DOHH2 (cell line): ENCODE measurements at regions not wholly inside any gene's neighbourhood (a gene's known extent, or its start where the extent isn't known, plus 50 kb on each side); places are given as distances from the start of the nearest gene placed in this dataset.

ENCODE experiments used
- H3F3A ChIP-seq: fragments of 200-600 bp; sonication (generic), shearing (Covaris generic); 2 replicates; pipeline ENCODE4 v1.6.0; 2016; ENCODE audit warnings: antibody characterized with exemption, mild to moderate bottlenecking; ENCODE audit not compliant: control insufficient read depth, insufficient read depth
- H3K27ac ChIP-seq: fragments of 200-600 bp; sonication (generic); 2 replicates; pipeline ENCODE4 v1.5.1; 2014; ENCODE audit warnings: low read depth, mild to moderate bottlenecking, low read length, moderate library complexity
- H3K27me3 ChIP-seq: fragments of 200-600 bp; sonication (generic); 2 replicates; pipeline ENCODE4 v1.6.1; 2014; ENCODE audit warnings: mild to moderate bottlenecking, low read length, mixed read lengths; ENCODE audit not compliant: control insufficient read depth
- H3K36me3 ChIP-seq: fragments of 200-600 bp; sonication (generic); 2 replicates; pipeline ENCODE4 v1.6.1; 2014; ENCODE audit warnings: mild to moderate bottlenecking, low read length, moderate library complexity, mixed read lengths; ENCODE audit not compliant: control insufficient read depth
- H3K4me1 ChIP-seq: fragments of 200-600 bp; sonication (generic); 2 replicates; pipeline ENCODE4 v1.6.1; 2014; ENCODE audit warnings: mild to moderate bottlenecking, low read length, mixed read lengths; ENCODE audit not compliant: control insufficient read depth
- H3K4me2 ChIP-seq: fragments of 200-600 bp; sonication (generic); 2 replicates; pipeline ENCODE4 v1.6.0; 2014; ENCODE audit warnings: mild to moderate bottlenecking, low read length, moderate library complexity
- H3K4me3 ChIP-seq: fragments of 200-600 bp; sonication (generic); 2 replicates; pipeline ENCODE4 v1.5.1; 2014; ENCODE audit warnings: mild to moderate bottlenecking, low read length, mixed read lengths
- H3K79me2 ChIP-seq: fragments of 200-600 bp; sonication (generic); 2 replicates; pipeline ENCODE4 v1.6.1; 2014; ENCODE audit warnings: mild to moderate bottlenecking, low read length, mixed read lengths; ENCODE audit not compliant: control insufficient read depth
- H3K9me2 ChIP-seq: fragments of 200-600 bp; sonication (generic); replicated peaks from 2 replicates; pipeline ENCODE4 v1.6.1; 2014; ENCODE audit warnings: mild to moderate bottlenecking, low read length, mixed read lengths; ENCODE audit not compliant: control insufficient read depth
- H3K9me3 ChIP-seq: fragments of 200-600 bp; sonication (generic); 2 replicates; pipeline ENCODE4 v1.6.1; 2014; ENCODE audit warnings: antibody characterized with exemption, low read length, mixed read lengths; ENCODE audit not compliant: control insufficient read depth, insufficient read depth
- H4K20me1 ChIP-seq: fragments of 200-600 bp; sonication (generic); 2 replicates; pipeline ENCODE4 v1.6.0; 2014; ENCODE audit warnings: low read depth, mild to moderate bottlenecking, antibody characterized with exemption, low read length, moderate library complexity; ENCODE audit not compliant: control insufficient read depth, insufficient read depth
- EZH2phosphoT487 ChIP-seq: fragments of 200-600 bp; sonication (generic); IDR thresholded peaks from 2 replicates; pipeline ENCODE4 v1.6.1; 2017; ENCODE audit warnings: borderline replicate concordance, mild to moderate bottlenecking, antibody characterized with exemption, low read length, moderate library complexity, mixed read lengths
- TF ChIP-seq, protein P1 (sequence below): fragments of 200-600 bp; sonication (generic); IDR thresholded peaks from one replicate; pipeline ENCODE4 v1.5.1; 2014; ENCODE audit warnings: antibody characterized with exemption, mild to moderate bottlenecking, low read depth, low read length; ENCODE audit not compliant: poor library complexity, severe bottlenecking

DNA sequence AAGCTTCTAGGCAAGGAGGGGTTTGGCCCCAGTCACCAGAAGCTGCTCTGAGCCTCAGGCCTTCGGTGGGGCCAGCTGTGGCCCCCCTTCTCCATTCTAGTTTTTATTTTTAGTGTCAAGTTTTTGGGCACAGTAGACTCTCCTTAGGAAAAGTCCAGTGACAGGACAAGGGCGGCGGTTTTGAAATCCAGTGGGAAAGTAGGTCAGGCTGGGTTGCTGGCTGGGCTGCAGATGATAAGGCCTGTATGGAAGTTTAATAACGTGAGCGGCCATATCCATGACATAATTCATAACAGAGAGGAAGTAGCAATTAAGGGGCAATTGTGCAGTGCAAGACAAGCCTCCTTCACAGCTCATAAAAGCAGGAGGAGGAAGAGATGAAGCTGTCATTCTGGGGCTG is 87.1 kb upstream of the ZNF716 start:
- Histone ChIP-seq H3K9me3 (peaks cover 48% of the 10 kb centered on the region; the same call in 1 of the 2 replicates), H3K36me3 (no peaks in the 10 kb centered on the region), H4K20me1 (no peaks in the 10 kb centered on the region), H3K27ac (no peak overlapping the region), H3K79me2 (no peaks in the 10 kb centered on the region), H3K4me2 (no peak overlapping the region), H3K4me1 (no peaks in the 10 kb centered on the region), H3K27me3 (no peaks in the 10 kb centered on the region), H3K4me3 (no peak overlapping the region), H3F3A (no peaks in the 10 kb centered on the region), H3K9me2 (no peaks in the 10 kb centered on the region)
- TF ChIP-seq EZH2phosphoT487 = no peak
- TF ChIP-seq, protein P1, sequence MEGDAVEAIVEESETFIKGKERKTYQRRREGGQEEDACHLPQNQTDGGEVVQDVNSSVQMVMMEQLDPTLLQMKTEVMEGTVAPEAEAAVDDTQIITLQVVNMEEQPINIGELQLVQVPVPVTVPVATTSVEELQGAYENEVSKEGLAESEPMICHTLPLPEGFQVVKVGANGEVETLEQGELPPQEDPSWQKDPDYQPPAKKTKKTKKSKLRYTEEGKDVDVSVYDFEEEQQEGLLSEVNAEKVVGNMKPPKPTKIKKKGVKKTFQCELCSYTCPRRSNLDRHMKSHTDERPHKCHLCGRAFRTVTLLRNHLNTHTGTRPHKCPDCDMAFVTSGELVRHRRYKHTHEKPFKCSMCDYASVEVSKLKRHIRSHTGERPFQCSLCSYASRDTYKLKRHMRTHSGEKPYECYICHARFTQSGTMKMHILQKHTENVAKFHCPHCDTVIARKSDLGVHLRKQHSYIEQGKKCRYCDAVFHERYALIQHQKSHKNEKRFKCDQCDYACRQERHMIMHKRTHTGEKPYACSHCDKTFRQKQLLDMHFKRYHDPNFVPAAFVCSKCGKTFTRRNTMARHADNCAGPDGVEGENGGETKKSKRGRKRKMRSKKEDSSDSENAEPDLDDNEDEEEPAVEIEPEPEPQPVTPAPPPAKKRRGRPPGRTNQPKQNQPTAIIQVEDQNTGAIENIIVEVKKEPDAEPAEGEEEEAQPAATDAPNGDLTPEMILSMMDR = no peak

DNA sequence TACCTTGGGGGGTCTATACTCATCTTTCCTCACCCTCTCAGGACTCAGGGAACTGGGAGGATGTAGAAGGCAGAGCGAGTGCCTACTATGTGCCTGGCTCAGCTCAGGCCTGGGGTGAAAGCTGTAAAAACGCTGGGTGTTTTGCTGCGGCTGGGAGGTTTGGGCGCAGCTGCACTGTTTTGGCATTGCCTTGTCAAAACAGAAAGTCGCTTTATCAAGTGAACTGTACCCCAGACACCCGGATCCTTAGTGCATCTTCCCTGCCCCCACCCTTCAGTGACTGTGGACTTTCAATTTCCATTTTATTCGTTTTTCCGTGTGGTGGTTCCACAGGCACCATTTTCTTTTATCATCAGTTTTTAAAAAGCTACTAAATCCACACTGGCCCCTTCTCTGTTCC is 86.7 kb upstream of the ZNF716 start:
- H3K9me3 ChIP-seq = peaks cover 46% of the 10 kb centered on the region; the same call in 1 of the 2 replicates
- TF ChIP-seq, protein P1 = no peak
- no peak for TF ChIP-seq EZH2phosphoT487

DNA sequence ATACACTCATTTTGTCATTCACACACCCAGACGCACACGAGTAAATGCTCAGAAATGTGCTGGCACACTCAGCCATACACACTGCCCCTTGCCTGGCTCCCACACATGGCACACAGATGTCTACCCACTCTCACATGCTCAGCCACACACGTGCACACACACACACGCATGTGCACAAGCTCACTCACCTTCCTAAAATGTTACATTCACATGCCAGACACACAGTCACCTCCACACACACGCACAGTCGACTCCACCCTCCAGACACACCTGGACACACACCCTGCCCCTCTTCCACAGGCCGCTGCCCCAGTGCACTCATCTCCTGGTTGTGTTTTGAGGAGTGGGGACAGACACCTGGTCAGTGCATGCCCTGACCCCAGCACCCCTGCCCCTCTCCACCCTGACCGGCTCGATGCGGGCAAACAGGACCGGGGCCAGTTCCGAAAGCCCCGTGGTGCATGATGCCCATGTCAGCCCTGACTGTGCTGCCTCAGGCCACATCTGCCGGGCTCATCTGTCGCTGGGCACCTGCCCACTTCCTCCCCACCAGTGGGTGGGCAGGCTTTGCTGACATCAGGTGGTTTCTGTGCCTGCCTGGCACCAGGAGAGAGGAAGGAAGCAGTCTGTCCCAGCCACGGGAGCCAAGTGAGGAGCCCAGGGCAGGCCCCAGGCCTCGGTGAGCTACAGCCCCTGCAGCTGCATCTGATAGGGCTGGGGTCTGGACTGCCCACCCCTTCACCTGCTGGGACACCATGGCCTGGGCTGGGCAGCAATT is 84.9 kb upstream of the ZNF716 start:
- Histone ChIP-seq H3K4me3 (no peak overlapping the region), H3K79me2 (no peaks in the 10 kb centered on the region), H4K20me1 (no peaks in the 10 kb centered on the region), H3K27ac (no peak overlapping the region), H3K36me3 (no peaks in the 10 kb centered on the region), H3K27me3 (no peaks in the 10 kb centered on the region), H3F3A (no peaks in the 10 kb centered on the region), H3K9me3 (peaks cover 45% of the 10 kb centered on the region), H3K4me2 (no peak overlapping the region), H3K4me1 (no peaks in the 10 kb centered on the region), H3K9me2 (no peaks in the 10 kb centered on the region)
- no peak for TF ChIP-seq EZH2phosphoT487
- TF ChIP-seq, protein P1 = no peak

More for the DNA sequence above, 86.7 kb upstream of the ZNF716 start:
- H4K20me1 ChIP-seq = no peaks in the 10 kb centered on the region
- H3K27ac ChIP-seq = no peak overlapping the region
- H3F3A ChIP-seq = no peaks in the 10 kb centered on the region
- H3K27me3 ChIP-seq = no peaks in the 10 kb centered on the region
- H3K9me2 ChIP-seq = no peaks in the 10 kb centered on the region
- no peaks in the 10 kb centered on the region for H3K36me3 ChIP-seq
- no peaks in the 10 kb centered on the region for H3K79me2 ChIP-seq
- no peak overlapping the region for H3K4me3 ChIP-seq
- H3K4me1 ChIP-seq = no peaks in the 10 kb centered on the region
- no peak overlapping the region for H3K4me2 ChIP-seq
